AG04449 (cell line): ENCODE measurements at regions not wholly inside any gene's neighbourhood (a gene's known extent, or its start where the extent isn't known, plus 50 kb on each side); places are given as distances from the start of the nearest gene placed in this dataset.

Experiments
- CTCF ChIA-PET: fragments of 350-600 bp; formaldehyde crosslinking; extraction: SDS; loops from one replicate; lab custom pipeline; 2021; ENCODE audit warnings: antibody characterized with exemption; lab: Yijun Ruan, JAX
- POLR2A ChIA-PET: fragments of 400-600, 350-600 bp; formaldehyde crosslinking; extraction: SDS; loops from one replicate; lab custom pipeline; 2020; ENCODE audit warnings: antibody characterized with exemption, inconsistent platforms; lab: Yijun Ruan, JAX
- DNase-seq: peaks from one replicate; pipeline ENCODE4 v3.0.0-alpha.2; 2010; ENCODE audit warnings: low read depth, low spot score
- H3K4me3 ChIP-seq: 2 replicates; pipeline ENCODE4 v1.5.1; 2011; ENCODE audit warnings: low read depth, mild to moderate bottlenecking, control low read depth, low read length
- CTCF ChIP-seq: IDR thresholded peaks from one replicate; pipeline ENCODE4 v1.5.1; 2011; ENCODE audit warnings: mild to moderate bottlenecking, moderate library complexity, low read length, control low read depth, inconsistent platforms; ENCODE audit not compliant: insufficient read depth; ENCODE audit errors: missing control alignments

GRCh38 chr3:96039632-96040031 is 774.8 kb upstream of the EPHA6 start:
- DNase-seq: no peak
- ChIA-PET POLR2A (no interaction called here), CTCF (no interaction called here)
- no peak overlapping the region for H3K4me3 ChIP-seq
- no peak for TF ChIP-seq CTCF

GRCh38 chr3:96059301-96059700 is 755.1 kb upstream of the EPHA6 start:
- no peak for TF ChIP-seq CTCF
- ChIA-PET POLR2A (no interaction called here), CTCF (no interaction called here)
- no peak for DNase-seq
- no peak overlapping the region for H3K4me3 ChIP-seq

GRCh38 chr3:96069065-96069464 is 745.3 kb upstream of the EPHA6 start:
- TF ChIP-seq CTCF: no peak
- ChIA-PET POLR2A (no interaction called here), CTCF (no interaction called here)

GRCh38 chr3:96070678-96071077 is 743.7 kb upstream of the EPHA6 start:
- ChIA-PET POLR2A (no interaction called here), CTCF (no interaction called here)
- H3K4me3 ChIP-seq: no peak overlapping the region
- DNase-seq: no peak
- no peak for TF ChIP-seq CTCF

More at GRCh38 chr3:96069065-96069464, 745.3 kb upstream of the EPHA6 start:
- no peak for DNase-seq
- no peak overlapping the region for H3K4me3 ChIP-seq

- ChIA-PET CTCF (no interaction called here), POLR2A (no interaction called here)
- no peak for DNase-seq
- TF ChIP-seq CTCF: no peak
- H3K4me3 ChIP-seq: no peak overlapping the region
These were observed 743.3 kb upstream of the EPHA6 start for GRCh38 chr3:96071097-96071496.

GRCh38 chr3:96072226-96072625 is 742.2 kb upstream of the EPHA6 start:
- CTCF ChIA-PET: no interaction called here
- H3K4me3 ChIP-seq: no peak overlapping the region
- DNase-seq: no peak
- POLR2A ChIA-PET: no interaction called here
- no peak for TF ChIP-seq CTCF

- H3K4me3 ChIP-seq: no peak overlapping the region
- CTCF ChIA-PET: no interaction called here
- DNase-seq: no peak
- POLR2A ChIA-PET: no interaction called here
- no peak for TF ChIP-seq CTCF
These were observed 730.8 kb upstream of the EPHA6 start for GRCh38 chr3:96083610-96084009.
